HepG2 (cell line): ENCODE measurements at regions not wholly inside any gene's neighbourhood (a gene's known extent, or its start where the extent isn't known, plus 50 kb on each side); places are given as distances from the start of the nearest gene placed in this dataset.

Experiments
- ATAC-seq: fragments of 200-7000 bp; cut with Tn5 transposase; 3 replicates; pipeline ENCODE4 v1.9.1; 2020; ENCODE audit warnings: mild to moderate bottlenecking, moderate library complexity
- BruUV-seq: library from RNA; stranded (reverse); fragments of 400-500 nt; replicated peaks from 2 replicates; lab custom pipeline; 2021; lab: Mats Ljungman, UMichigan
- CTCF ChIA-PET: fragments of 300-600 bp; formaldehyde crosslinking; extraction: SDS; loops from one replicate; lab custom pipeline; 2021; ENCODE audit warnings: low total read pairs, inconsistent platforms, low intra/inter-chr PET ratio; lab: Yijun Ruan, JAX
- POLR2A ChIA-PET: fragments of 350-600 bp; sonication (Branson Sonifier 250); formaldehyde crosslinking; loops from one replicate; lab custom pipeline; 2020; ENCODE audit warnings: antibody characterized with exemption, inconsistent platforms; lab: Yijun Ruan, JAX
- DNase-seq: peaks from one replicate; pipeline ENCODE4 v3.0.0-alpha.2; 2015; ENCODE audit warnings: low spot score
- FAIRE-seq: peaks from 3 replicates; lab custom pipeline; 2011; peaks lifted over from hg19 to GRCh38; lab: Jason Lieb, UNC
- H2AFZ ChIP-seq: one replicate; pipeline ENCODE4 v1.6.1; 2011; ENCODE audit warnings: low read length, inconsistent platforms
- H3K27ac ChIP-seq: fragments of 300-600 bp; 3 replicates; pipeline ENCODE4 v1.8.0; 2011; ENCODE audit warnings: mixed run types, mild to moderate bottlenecking, mixed read lengths, low read length, inconsistent platforms; ENCODE audit not compliant: insufficient read depth; ENCODE audit errors: extremely low read length
- H3K27me3 ChIP-seq, 2 experiments: fragments of 200-600 bp in 1 of 2; 2 replicates in 1 of 2; 3 replicates in 1 of 2; pipeline versions ENCODE4 v1.6.0 to v1.8.0; 2011; ENCODE audit warnings: low read length in 2 of 2, mild to moderate bottlenecking in 2 of 2, moderate library complexity in 2 of 2, inconsistent platforms in 1 of 2; ENCODE audit not compliant: insufficient read depth in 2 of 2, control insufficient read depth in 1 of 2
- H3K36me3 ChIP-seq, 2 experiments: fragments of 200-600 bp in 1 of 2; replicated peaks in 1 of 2; 2 replicates in 1 of 2; 3 replicates in 1 of 2; pipeline versions ENCODE4 v1.5.1 to v1.8.0; 2011; ENCODE audit warnings: low read length in 2 of 2, inconsistent platforms in 1 of 2; ENCODE audit not compliant: insufficient read depth in 2 of 2, control insufficient read depth in 1 of 2
- H3K4me1 ChIP-seq: 2 replicates; pipeline ENCODE4 v1.5.1; 2012; ENCODE audit warnings: low read length, inconsistent platforms; ENCODE audit not compliant: insufficient read depth
- H3K4me2 ChIP-seq: 2 replicates; pipeline ENCODE4 v1.6.0; 2011; ENCODE audit warnings: low read depth, low read length, inconsistent platforms
- H3K4me3 ChIP-seq, 3 experiments: fragments of 200-600 bp in 1 of 3; sonication (generic), shearing (Covaris generic) in 1 of 3; replicated peaks in 1 of 3; 2 replicates each; pipeline ENCODE4 v1.5.1; 2011 to 2016; ENCODE audit warnings: low read length in 3 of 3, inconsistent platforms in 2 of 3, low read depth in 2 of 3, mild to moderate bottlenecking in 2 of 3, control low read depth in 1 of 3, mixed read lengths in 1 of 3; ENCODE audit not compliant: insufficient read depth in 1 of 3
- H3K79me2 ChIP-seq: one replicate; pipeline ENCODE4 v1.6.1; 2011; ENCODE audit warnings: low read length, inconsistent platforms; ENCODE audit not compliant: insufficient read depth
- H3K9ac ChIP-seq: 2 replicates; pipeline ENCODE4 v1.6.0; 2011; ENCODE audit warnings: mild to moderate bottlenecking, low read depth, low read length, inconsistent platforms; ENCODE audit not compliant: insufficient read depth
- H3K9me3 ChIP-seq: 2 replicates; pipeline ENCODE4 v1.5.1; 2012; ENCODE audit warnings: mild to moderate bottlenecking, low read length
- H4K20me1 ChIP-seq: 2 replicates; pipeline ENCODE4 v1.6.0; 2011; ENCODE audit warnings: inconsistent platforms, mild to moderate bottlenecking, low read length, moderate library complexity; ENCODE audit not compliant: insufficient read depth
- BCL6 ChIP-seq: IDR thresholded peaks from 2 replicates; pipeline ENCODE4 v1.6.1; 2016; ENCODE audit warnings: missing genetic modification reagents, missing compliant biosample characterization
- CEBPB ChIP-seq: IDR thresholded peaks from 2 replicates; pipeline ENCODE4 v1.6.1; 2011; ENCODE audit warnings: low read depth, low read length, improper control_type of control experiment, borderline replicate concordance
- GTF2F1 ChIP-seq: fragments of 150-350 bp; IDR thresholded peaks from 2 replicates; pipeline ENCODE4 v1.6.1; 2014; ENCODE audit warnings: low read length
- IRF9 ChIP-seq: sonication (generic); formaldehyde crosslinking; IDR thresholded peaks from 2 replicates; pipeline ENCODE4 v1.8.0; 2022; ENCODE audit warnings: missing genetic modification reagents, mild to moderate bottlenecking, borderline replicate concordance
- SMC3 ChIP-seq: IDR thresholded peaks from 2 replicates; pipeline ENCODE4 v1.6.1; 2011; ENCODE audit warnings: low read length, improper control_type of control experiment
- ZNF180 ChIP-seq: sonication (generic); formaldehyde crosslinking; IDR thresholded peaks from 2 replicates; pipeline ENCODE4 v1.4.0; 2020; ENCODE audit warnings: low read depth, missing genetic modification reagents, borderline replicate concordance
- ZNF7 ChIP-seq: IDR thresholded peaks from 2 replicates; pipeline ENCODE4 v1.6.1; 2016; ENCODE audit warnings: missing biosample characterization, missing genetic modification reagents
- ZZZ3 ChIP-seq: sonication (generic); formaldehyde crosslinking; IDR thresholded peaks from 2 replicates; pipeline ENCODE4 v1.4.0; 2020; ENCODE audit warnings: missing genetic modification reagents, mild to moderate bottlenecking, borderline replicate concordance
- WGBS: methylation state at CpG from one replicate; pipeline ENCODE4 v1.1.6; 2017; ENCODE audit warnings: low lambda C conversion rate; 5-methylcytosine and 5-hydroxymethylcytosine counted together
- in situ Hi-C: cut with HindIII; loops from 2 replicates; pipeline ENCODE4 v1.10.0; 2017; ENCODE audit warnings: low pct_unique_long_range_greater_than_20kb; ENCODE audit not compliant: extremely low pct_ligation_motif_present
- intact Hi-C: fragments of 100-400 bp; cut with micrococcal nuclease; formaldehyde crosslinking; loops from one replicate; pipeline ENCODE4 v1.10.0; 2022; ENCODE audit not compliant: unreplicated experiment

- H3K4me3 ChIP-seq: no peak overlapping the region
- in situ Hi-C loops (no loop called here), intact Hi-C loops (no loop called here)
- H4K20me1 ChIP-seq: no peaks in the 10 kb centered on the region
- no TSS peak for BruUV-seq
- no peaks in the 10 kb centered on the region for H3K79me2 ChIP-seq
- no peaks in the 10 kb centered on the region for H3K27me3 ChIP-seq
- WGBS: 71% methylated on average over 1 of the region's 1 CpG
- no peak overlapping the region for H3K4me2 ChIP-seq
- no peak overlapping the region for H3K9ac ChIP-seq
- no peak overlapping the region for H2AFZ ChIP-seq
- no peak for FAIRE-seq
- TF ChIP-seq ZNF7 (CRISPR knock-in tag) (no peak), SMC3 (no peak), CEBPB (0 out of 2 replicates have a peak, but pooled peaks have one; percentile 44), ZNF180 (CRISPR knock-in tag) (no peak), IRF9 (no peak), ZZZ3 (CRISPR knock-in tag) (no peak)
- ChIA-PET POLR2A (no interaction called here), CTCF (no interaction called here)
- H3K36me3 ChIP-seq: no peaks in the 10 kb centered on the region
- ATAC-seq: no peak
- H3K4me1 ChIP-seq: no peaks in the 10 kb centered on the region
- DNase-seq: no peak
- H3K27ac ChIP-seq: no peak overlapping the region
- no peaks in the 10 kb centered on the region for H3K9me3 ChIP-seq
These were observed 75.0 kb upstream of the ANKRD28 start for GRCh38 chr3:15872807-15873206.

- Histone ChIP-seq H3K9me3 (no peaks in the 10 kb centered on the region), H3K4me2 (no peak overlapping the region), H3K36me3 (no peaks in the 10 kb centered on the region), H2AFZ (no peak overlapping the region), H3K4me3 (no peak overlapping the region), H3K79me2 (no peaks in the 10 kb centered on the region), H3K9ac (no peak overlapping the region), H4K20me1 (no peaks in the 10 kb centered on the region), H3K27ac (no peak overlapping the region), H3K4me1 (no peaks in the 10 kb centered on the region), H3K27me3 (no peaks in the 10 kb centered on the region)
- no peak for DNase-seq
- in situ Hi-C loops: no loop called here
- no peak for ATAC-seq
- FAIRE-seq: peak; percentile 12
- POLR2A ChIA-PET: no interaction called here
- intact Hi-C loops: no loop called here
- WGBS: 24% methylated on average over 4 of the region's 4 CpGs
- no TSS peak for BruUV-seq
- TF ChIP-seq GTF2F1: no peak
- peak; percentile 44; the same call in 1 of the 2 replicates for TF ChIP-seq BCL6
- CTCF ChIA-PET: no interaction called here
These were observed 75.6 kb upstream of the ANKRD28 start for GRCh38 chr3:15873415-15873814.
